Activated CD8-positive, alpha-beta memory T cell treated with anti-CD3 and anti-CD28 coated beads, Interleukin-2, amount 10 ng/mL, durations not matched to agents 7 days and 5 days (primary cell): ENCODE measurements at regions not wholly inside any gene's neighbourhood (a gene's known extent, or its start where the extent isn't known, plus 50 kb on each side); places are given as distances from the start of the nearest gene placed in this dataset.
"Not testable (repeated sequence)": the region's sequence is repeated elsewhere in the genome, so short reads cannot be mapped to it uniquely, and the experiment has no call there.

Experiments used
- ATAC-seq: fragments of 150-1000 bp; cut with Tn5 transposase; one replicate; pipeline ENCODE4 v1.10.0; 2021; ENCODE audit warnings: moderate library complexity
- CTCF ChIA-PET: fragments of 350-600 bp; sonication (Branson Sonifier 250); formaldehyde crosslinking; loops from one replicate; lab custom pipeline; 2021; ENCODE audit warnings: antibody characterized with exemption; lab: Charles Lee
- DNase-seq: peaks from one replicate; pipeline ENCODE4 v3.0.0-alpha.2; 2020
- H3K27ac Mint-ChIP-seq: one replicate; pipeline ENCODE4 v1.8.0; 2021; ENCODE audit warnings: mild to moderate bottlenecking, mixed read lengths
- H3K27me3 Mint-ChIP-seq: one replicate; pipeline ENCODE4 v1.8.0; 2021; ENCODE audit warnings: mixed read lengths
- H3K36me3 Mint-ChIP-seq: one replicate; pipeline ENCODE4 v1.8.0; 2021; ENCODE audit warnings: mild to moderate bottlenecking, mixed read lengths
- H3K4me1 Mint-ChIP-seq: one replicate; pipeline ENCODE4 v1.8.0; 2021; ENCODE audit warnings: mixed read lengths
- H3K4me3 Mint-ChIP-seq: one replicate; pipeline ENCODE4 v1.8.0; 2021; ENCODE audit warnings: mild to moderate bottlenecking, moderate library complexity, mixed read lengths
- H3K9me3 Mint-ChIP-seq: one replicate; pipeline ENCODE4 v1.8.0; 2022; ENCODE audit warnings: low read depth, mixed read lengths

DNA sequence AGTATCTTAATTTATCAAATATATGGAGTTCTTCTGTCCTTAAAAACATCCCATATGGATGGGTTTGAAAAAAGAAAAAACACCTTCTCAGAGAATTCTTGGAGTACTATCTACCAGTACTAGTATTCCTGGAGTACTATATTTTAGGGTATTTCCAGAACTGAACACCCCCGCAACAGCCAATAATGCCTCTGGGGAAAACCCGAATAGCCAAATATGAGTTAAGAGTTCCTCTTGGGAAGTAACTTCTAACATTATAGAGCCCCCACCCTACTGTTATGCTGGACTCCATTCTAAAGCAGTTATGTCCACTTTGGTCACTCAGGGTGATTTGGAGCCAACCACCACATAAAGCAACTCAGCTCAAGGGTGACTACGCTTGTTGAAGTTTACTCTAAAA, 115.0 kb upstream of the RASGEF1B start:
- Mint-ChIP-seq H3K36me3 (no peaks in the 10 kb centered on the region), H3K4me3 (no peak overlapping the region), H3K27me3 (no peaks in the 10 kb centered on the region), H3K27ac (no peak overlapping the region), H3K9me3 (no peaks in the 10 kb centered on the region), H3K4me1 (no peaks in the 10 kb centered on the region)
- CTCF ChIA-PET = interaction anchor here (1.1 kb wide), 1 partner anchor 115 kb away, joined by 3 read pairs; the partner anchor contains the start of gene RASGEF1B
- ATAC-seq (no peak), DNase-seq (no peak)

DNA sequence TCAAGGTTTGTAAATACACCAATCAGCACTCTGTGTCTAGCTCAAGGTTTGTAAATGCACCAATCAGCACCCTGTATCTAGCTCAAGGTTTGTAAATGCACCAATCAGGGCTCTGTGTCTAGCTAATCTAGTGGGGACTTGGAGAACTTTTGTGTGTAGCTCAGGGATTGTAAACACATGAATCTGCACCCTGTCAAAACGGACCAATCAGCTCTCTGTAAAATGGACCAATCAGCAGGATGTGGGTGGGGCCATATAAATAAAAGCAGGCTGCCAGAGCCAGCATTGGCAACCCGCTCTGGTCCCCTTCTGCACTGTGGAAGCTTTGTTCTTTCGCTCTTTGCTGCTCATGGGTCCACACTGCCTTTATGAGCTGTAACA, 109.3 kb upstream of the RASGEF1B start:
- CTCF ChIA-PET, DNase-seq, H3K36me3 Mint-ChIP-seq, H3K4me1 Mint-ChIP-seq, ATAC-seq, H3K4me3 Mint-ChIP-seq, H3K27ac Mint-ChIP-seq, H3K9me3 Mint-ChIP-seq: not testable (repeated sequence)
- H3K27me3 Mint-ChIP-seq = peaks cover 10% of the 10 kb centered on the region

GRCh38 chr4:81580346-81580993, 108.8 kb upstream of the RASGEF1B start:
- Mint-ChIP-seq H3K9me3 (no peaks in the 10 kb centered on the region), H3K36me3 (no peaks in the 10 kb centered on the region), H3K4me3 (no peak overlapping the region), H3K4me1 (no peaks in the 10 kb centered on the region), H3K27ac (no peak overlapping the region), H3K27me3 (peaks cover 10% of the 10 kb centered on the region)
- ATAC-seq (no peak), DNase-seq (no peak)
- CTCF ChIA-PET = no interaction called here

- no peaks in the 10 kb centered on the region for H3K9me3 Mint-ChIP-seq
- H3K27me3 Mint-ChIP-seq = peaks cover 10% of the 10 kb centered on the region
- CTCF ChIA-PET = no interaction called here
- H3K27ac Mint-ChIP-seq = no peak overlapping the region
- no peak for DNase-seq
- H3K4me1 Mint-ChIP-seq = no peaks in the 10 kb centered on the region
- ATAC-seq = no peak
- no peak overlapping the region for H3K4me3 Mint-ChIP-seq
- H3K36me3 Mint-ChIP-seq = no peaks in the 10 kb centered on the region
These were observed 105.7 kb upstream of the RASGEF1B start for GRCh38 chr4:81577392-81577791.

DNA sequence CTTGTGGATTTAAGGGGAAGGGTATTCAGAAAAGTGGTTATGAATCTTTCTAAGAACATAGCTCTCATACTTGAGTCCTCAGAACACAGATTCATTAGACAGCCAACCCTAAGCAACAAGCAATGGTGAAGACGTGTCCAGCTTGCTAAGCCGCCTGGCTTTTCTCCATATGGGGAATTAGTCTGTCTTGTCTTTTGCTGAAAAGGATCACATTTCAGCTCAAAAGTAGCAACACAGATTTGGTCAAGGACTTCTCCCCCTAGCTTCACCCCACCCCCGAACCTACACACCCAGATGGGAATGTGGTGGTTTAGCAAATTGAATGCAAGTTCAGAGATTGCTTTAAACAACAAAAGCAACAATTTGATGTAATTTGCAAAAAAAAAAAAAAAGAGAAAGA, 103.3 kb upstream of the RASGEF1B start:
- Mint-ChIP-seq H3K4me3 (no peak overlapping the region), H3K27me3 (peaks cover 10% of the 10 kb centered on the region), H3K4me1 (no peaks in the 10 kb centered on the region), H3K27ac (no peak overlapping the region), H3K9me3 (no peaks in the 10 kb centered on the region), H3K36me3 (no peaks in the 10 kb centered on the region)
- no peak for ATAC-seq
- no peak for DNase-seq
- CTCF ChIA-PET = interaction anchor here (0.9 kb wide), 1 partner anchor 103 kb away, joined by 4 read pairs; the partner anchor contains the start of gene RASGEF1B

GRCh38 chr4:81573840-81574239, 102.1 kb upstream of the RASGEF1B start:
- no peak overlapping the region for H3K27ac Mint-ChIP-seq
- H3K27me3 Mint-ChIP-seq = peaks cover 8% of the 10 kb centered on the region

GRCh38 chr4:81572402-81572801, 100.7 kb upstream of the RASGEF1B start:
- no peaks in the 10 kb centered on the region for H3K4me1 Mint-ChIP-seq
- ATAC-seq (no peak), DNase-seq (no peak)
- no peak overlapping the region for H3K27ac Mint-ChIP-seq
- H3K36me3 Mint-ChIP-seq = no peaks in the 10 kb centered on the region
- CTCF ChIA-PET = no interaction called here
- H3K4me3 Mint-ChIP-seq = no peak overlapping the region
- H3K27me3 Mint-ChIP-seq = peaks cover 6% of the 10 kb centered on the region
- H3K9me3 Mint-ChIP-seq = no peaks in the 10 kb centered on the region

More at GRCh38 chr4:81573840-81574239, 102.1 kb upstream of the RASGEF1B start:
- Mint-ChIP-seq H3K4me3 (no peak overlapping the region), H3K9me3 (no peaks in the 10 kb centered on the region), H3K36me3 (no peaks in the 10 kb centered on the region), H3K4me1 (no peaks in the 10 kb centered on the region)
- ATAC-seq = no peak
- CTCF ChIA-PET = no interaction called here
- no peak for DNase-seq

GRCh38 chr4:81571105-81571504, 99.4 kb upstream of the RASGEF1B start:
- no peaks in the 10 kb centered on the region for H3K4me1 Mint-ChIP-seq
- H3K9me3 Mint-ChIP-seq = no peaks in the 10 kb centered on the region

GRCh38 chr4:81566161-81566591, 94.5 kb upstream of the RASGEF1B start:
- ATAC-seq = no peak
- CTCF ChIA-PET = no interaction called here
- no peak for DNase-seq
- H3K4me1 Mint-ChIP-seq = peaks cover 11% of the 10 kb centered on the region
- no peaks in the 10 kb centered on the region for H3K27me3 Mint-ChIP-seq
- H3K9me3 Mint-ChIP-seq = no peaks in the 10 kb centered on the region
- peaks cover 2% of the 10 kb centered on the region for H3K36me3 Mint-ChIP-seq
- no peak overlapping the region for H3K4me3 Mint-ChIP-seq
- no peak overlapping the region for H3K27ac Mint-ChIP-seq

More at GRCh38 chr4:81571105-81571504, 99.4 kb upstream of the RASGEF1B start:
- Mint-ChIP-seq H3K27ac (no peak overlapping the region), H3K36me3 (no peaks in the 10 kb centered on the region), H3K27me3 (no peaks in the 10 kb centered on the region), H3K4me3 (no peak overlapping the region)
- ATAC-seq (no peak), DNase-seq (no peak)
- CTCF ChIA-PET = no interaction called here

DNA sequence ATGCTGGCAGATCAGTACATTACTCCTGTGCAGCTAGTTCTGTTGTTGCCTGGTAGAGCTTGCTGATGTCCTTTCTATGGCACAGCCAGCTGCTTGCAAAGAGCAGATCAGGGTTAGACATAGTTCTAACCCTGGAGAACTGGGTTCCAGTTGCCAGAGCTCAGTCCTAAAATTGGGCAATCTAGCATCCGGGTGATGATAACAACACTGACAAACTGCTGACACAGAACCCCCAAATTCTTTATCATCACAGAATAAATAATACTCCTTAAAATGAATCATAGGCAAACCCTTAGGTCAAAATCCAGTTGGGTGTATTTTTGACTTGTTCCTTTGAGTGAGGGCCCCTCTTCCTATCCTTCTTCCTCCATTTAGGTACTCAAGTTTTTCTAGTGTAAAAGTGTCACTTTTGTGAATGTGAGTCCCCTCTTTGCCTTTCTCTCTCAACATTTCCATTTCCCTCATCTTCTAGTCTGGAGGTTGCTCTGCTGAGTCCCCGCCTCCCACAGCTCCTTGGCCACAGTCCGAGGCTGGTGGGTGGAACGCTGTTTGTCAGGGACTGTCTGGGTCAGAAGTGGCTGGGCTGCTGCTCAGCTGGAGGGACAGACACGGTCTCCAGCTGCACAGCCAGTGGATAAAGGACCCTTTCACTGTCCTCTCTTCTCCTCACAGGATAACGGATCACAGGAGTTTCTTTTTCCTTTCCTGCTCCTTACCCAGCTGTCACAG, 93.6 kb upstream of the RASGEF1B start:
- H3K27ac Mint-ChIP-seq = no peak overlapping the region
- CTCF ChIA-PET = interaction anchor here (0.7 kb wide), 1 partner anchor 149 kb away, joined by 3 read pairs; no protein-coding TSS in a partner anchor
- no peak for DNase-seq
- peaks cover 11% of the 10 kb centered on the region for H3K4me1 Mint-ChIP-seq
- H3K27me3 Mint-ChIP-seq = no peaks in the 10 kb centered on the region
- H3K4me3 Mint-ChIP-seq = no peak overlapping the region
- H3K36me3 Mint-ChIP-seq = peaks cover 2% of the 10 kb centered on the region
- ATAC-seq = no peak
- no peaks in the 10 kb centered on the region for H3K9me3 Mint-ChIP-seq

DNA sequence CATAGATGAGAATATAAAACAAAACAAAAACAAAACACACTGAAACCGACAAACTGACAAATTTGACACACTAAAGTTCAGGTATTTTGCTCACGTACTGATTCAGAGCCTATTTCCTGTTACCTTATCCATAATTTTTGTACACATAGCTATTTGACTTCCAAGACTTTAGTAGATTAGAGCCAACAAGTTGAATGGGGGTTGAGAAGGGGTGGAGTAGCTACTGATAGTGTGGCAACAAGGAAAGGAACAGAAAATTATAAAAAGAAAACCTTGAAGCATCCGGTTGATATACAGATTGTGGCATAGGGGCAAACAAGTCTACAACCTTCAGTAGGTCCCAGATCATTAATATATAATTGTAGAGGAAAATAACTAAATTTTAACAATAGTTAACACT, 92.3 kb upstream of the RASGEF1B start:
- ATAC-seq (no peak), DNase-seq (no peak)
- no peaks in the 10 kb centered on the region for H3K27me3 Mint-ChIP-seq
- no peak overlapping the region for H3K4me3 Mint-ChIP-seq
- H3K4me1 Mint-ChIP-seq = peaks cover 11% of the 10 kb centered on the region
- no peaks in the 10 kb centered on the region for H3K9me3 Mint-ChIP-seq
- H3K27ac Mint-ChIP-seq = no peak overlapping the region
- peaks cover 3% of the 10 kb centered on the region for H3K36me3 Mint-ChIP-seq
- CTCF ChIA-PET = interaction anchor here (0.6 kb wide), 1 partner anchor 147 kb away, joined by 3 read pairs; no protein-coding TSS in a partner anchor

DNA sequence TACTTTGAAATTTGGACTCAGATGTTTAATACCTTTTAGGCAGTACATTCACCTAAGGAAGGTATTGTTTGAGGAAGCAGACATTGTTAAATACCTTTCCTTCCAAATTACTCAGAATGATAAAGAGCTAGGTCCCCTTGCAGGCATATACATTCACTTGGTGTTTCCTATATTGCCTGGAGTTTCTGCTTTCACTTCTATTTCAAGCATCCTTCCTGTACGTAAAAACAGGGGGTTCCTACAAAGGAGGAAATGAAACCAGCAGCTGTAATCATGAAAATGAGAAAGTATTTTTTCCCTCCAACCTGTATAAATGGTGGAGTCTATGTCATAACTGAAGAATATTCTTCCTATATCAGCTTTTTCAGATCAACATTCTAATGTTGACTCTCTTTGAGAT, 90.4 kb upstream of the RASGEF1B start:
- Mint-ChIP-seq H3K9me3 (no peaks in the 10 kb centered on the region), H3K27ac (peak overlapping the region; percentile 41), H3K27me3 (no peaks in the 10 kb centered on the region), H3K4me1 (peaks cover 11% of the 10 kb centered on the region), H3K4me3 (no peak overlapping the region), H3K36me3 (peaks cover 5% of the 10 kb centered on the region)
- CTCF ChIA-PET = interaction anchor here (0.8 to 1.4 kb wide), 3 partner anchors 11 to 95 kb away, joined by 3 to 5 read pairs (median 3); partner anchors contain the start of gene RASGEF1B
- no peak for DNase-seq
- ATAC-seq = peak; percentile 94

DNA sequence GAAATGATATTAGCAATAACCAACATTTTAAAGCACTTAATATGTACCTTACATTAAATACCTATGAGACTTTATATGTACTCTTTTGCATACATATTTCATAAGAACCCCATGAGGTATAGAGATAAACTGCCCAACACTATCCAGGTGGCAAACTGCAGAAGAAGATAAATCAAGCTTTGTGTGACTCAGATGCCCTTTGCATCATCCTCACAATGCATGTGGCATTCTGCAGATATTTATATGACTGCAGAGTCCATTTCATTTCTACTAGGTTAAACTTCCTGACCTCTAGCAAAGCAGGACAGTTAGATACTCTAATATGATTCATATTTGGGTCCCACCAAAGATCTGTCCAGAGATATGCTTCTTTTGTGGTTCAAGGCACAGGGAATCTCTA, 85.6 kb upstream of the RASGEF1B start:
- H3K4me3 Mint-ChIP-seq = no peak overlapping the region
- CTCF ChIA-PET = no interaction called here
- no peaks in the 10 kb centered on the region for H3K9me3 Mint-ChIP-seq
- H3K4me1 Mint-ChIP-seq = peaks cover 15% of the 10 kb centered on the region
- no peak for DNase-seq
- H3K27ac Mint-ChIP-seq = no peak overlapping the region
- peaks cover 5% of the 10 kb centered on the region for H3K36me3 Mint-ChIP-seq
- no peaks in the 10 kb centered on the region for H3K27me3 Mint-ChIP-seq
- no peak for ATAC-seq

- DNase-seq = no peak
- H3K27ac Mint-ChIP-seq = no peak overlapping the region
- H3K9me3 Mint-ChIP-seq = no peaks in the 10 kb centered on the region
- peaks cover 7% of the 10 kb centered on the region for H3K4me1 Mint-ChIP-seq
- peaks cover 3% of the 10 kb centered on the region for H3K36me3 Mint-ChIP-seq
- CTCF ChIA-PET = no interaction called here
- no peak for ATAC-seq
- H3K4me3 Mint-ChIP-seq = no peak overlapping the region
- no peaks in the 10 kb centered on the region for H3K27me3 Mint-ChIP-seq
These were observed 83.8 kb upstream of the RASGEF1B start for GRCh38 chr4:81555489-81555888.
